ENCODE measurements at regions not wholly inside any gene's neighbourhood (a gene's known extent, or its start where the extent isn't known, plus 50 kb on each side); places are given as distances from the start of the nearest gene placed in this dataset.

GRCh38 chr4:186782302-186782701 is 58.6 kb upstream of the FAT1 start:
- TF ChIP-seq CTCF (IDR thresholded peaks at IDR 0.05) (no peak), EZH2phosphoT487 (IDR thresholded peaks at IDR 0.05) (no peak)

Measured in neural progenitor cell (in vitro differentiated cells).